ENCODE measurements at regions not wholly inside any gene's neighbourhood (a gene's known extent, or its start where the extent isn't known, plus 50 kb on each side); places are given as distances from the start of the nearest gene placed in this dataset.

DNA sequence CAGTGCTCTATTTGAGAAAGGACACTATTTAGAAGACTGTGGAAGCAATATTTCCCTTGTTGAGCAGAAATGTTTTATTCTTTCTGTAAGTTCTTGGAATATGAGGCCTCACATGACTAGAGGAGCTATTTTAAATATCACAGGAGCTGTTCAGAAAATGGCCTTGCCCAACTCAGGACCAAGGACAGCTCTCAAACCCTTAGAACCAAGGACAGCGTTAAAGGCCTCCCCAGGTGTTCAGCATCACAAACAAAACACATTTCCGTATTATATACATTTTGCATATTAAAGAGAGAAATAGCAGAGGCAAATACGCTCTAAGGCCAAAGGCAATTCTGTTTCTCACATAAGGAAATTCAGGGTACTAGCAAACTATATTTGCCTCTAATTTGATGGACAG is 631.4 kb downstream of the CDH26 start:
- DNase-seq = no peak

DNA sequence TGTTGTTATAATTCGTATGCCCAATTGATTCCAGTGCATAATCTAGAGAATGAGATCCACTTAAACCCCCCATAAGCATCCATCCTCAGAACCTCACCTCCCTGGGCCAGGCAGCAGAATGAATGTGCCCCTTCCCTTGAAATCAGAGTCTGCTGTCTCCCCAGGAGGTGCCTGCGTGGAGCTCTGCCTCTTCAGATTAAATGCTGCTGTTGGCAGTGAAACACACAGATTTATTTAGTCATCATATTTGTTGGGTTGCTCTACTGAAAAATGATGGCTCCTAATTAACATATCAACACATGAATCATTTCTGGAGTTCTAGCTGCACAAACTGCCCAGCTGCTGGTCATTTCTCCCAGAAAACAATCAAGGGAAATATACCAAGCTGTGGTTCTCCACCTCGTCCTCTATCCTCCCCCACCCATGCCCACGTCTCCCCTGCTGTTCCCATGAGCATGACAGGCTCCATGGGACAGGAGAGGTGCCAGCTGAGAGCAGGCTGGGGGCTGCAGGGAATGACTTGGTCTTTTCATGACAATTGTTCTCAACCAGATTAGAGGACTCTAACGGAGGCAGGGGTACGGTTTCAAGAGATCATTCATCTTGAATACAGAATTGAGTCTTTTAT is 633.1 kb downstream of the CDH26 start:
- no peak for DNase-seq

DNA sequence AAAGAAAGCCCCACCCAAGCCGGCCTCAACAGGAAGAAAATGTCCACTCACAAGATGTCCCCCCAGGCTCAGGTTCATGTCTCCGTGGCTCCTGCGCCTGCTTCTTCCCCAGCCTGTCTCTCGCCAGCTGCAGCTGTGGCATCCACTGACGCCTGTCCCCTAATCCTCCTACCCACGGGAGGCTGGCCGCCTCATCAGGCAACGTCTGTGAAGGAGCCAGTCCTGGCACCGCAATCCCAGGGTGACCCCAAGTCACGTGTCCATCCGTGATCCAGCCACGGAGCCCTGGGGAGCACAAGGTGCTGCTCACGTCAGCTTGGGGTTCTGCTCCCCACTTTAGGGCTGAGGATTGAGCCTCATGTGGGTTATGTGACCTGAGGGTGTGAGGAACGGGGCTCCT is 640.3 kb downstream of the CDH26 start:
- DNase-seq = no peak

DNA sequence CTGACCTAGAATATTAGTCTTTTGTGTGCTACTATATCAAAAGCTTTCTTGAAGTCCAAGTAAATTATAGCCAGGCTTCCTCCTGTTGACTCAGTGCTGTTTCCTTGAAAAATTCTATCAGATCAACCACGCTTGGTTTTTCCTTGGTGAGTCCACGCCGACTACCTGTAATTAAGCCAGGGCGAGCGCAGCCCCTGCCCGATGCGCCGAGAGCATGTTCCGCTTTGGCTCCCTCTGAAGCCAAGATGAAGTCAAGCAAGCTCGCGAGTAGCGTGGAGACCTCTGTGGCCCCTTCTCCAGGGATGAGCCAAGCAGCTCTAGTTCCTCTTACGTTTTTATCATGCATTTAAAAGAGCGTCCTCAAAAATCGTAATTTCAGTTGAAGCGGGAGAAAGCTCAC is 641.2 kb downstream of the CDH26 start:
- no peak for DNase-seq

DNA sequence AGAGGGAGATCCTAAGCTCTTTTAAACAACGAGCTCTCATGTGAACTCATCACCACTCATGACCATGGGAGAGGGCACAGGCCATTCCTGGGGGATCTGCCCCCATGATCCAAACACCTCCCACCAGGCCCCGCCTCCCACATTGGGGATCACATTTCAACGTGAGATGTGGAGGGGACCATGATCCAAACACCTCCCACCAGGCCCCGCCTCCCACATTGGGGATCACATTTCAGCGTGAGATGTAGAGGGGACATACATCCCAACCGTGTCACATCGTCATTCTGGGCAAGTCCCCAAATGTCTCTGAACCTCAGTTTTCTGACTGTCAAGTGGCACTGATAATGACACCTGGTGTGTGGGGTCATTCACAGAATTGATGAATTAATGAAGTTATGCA is 641.8 kb downstream of the CDH26 start:
- no peak for DNase-seq

DNA sequence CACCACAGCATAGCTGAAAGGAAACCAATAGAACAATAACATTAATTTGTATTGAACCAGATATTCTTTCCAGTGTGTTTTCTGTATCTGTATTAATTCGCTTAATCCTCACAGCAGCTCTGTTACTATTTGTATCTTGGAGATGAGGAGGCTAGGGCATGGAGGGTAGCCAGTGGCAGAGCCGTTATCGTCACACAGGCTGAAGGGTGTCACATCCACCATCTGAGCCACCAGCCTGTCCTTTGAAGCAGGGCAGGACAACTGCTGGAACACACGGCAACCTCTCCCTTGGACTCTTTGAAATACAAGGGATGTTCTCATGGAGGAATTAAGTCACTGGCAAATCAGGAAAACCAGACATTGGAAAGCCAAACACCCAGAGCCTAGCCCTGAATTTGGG is 628.0 kb upstream of the CDH4 start:
- DNase-seq = no peak

DNA sequence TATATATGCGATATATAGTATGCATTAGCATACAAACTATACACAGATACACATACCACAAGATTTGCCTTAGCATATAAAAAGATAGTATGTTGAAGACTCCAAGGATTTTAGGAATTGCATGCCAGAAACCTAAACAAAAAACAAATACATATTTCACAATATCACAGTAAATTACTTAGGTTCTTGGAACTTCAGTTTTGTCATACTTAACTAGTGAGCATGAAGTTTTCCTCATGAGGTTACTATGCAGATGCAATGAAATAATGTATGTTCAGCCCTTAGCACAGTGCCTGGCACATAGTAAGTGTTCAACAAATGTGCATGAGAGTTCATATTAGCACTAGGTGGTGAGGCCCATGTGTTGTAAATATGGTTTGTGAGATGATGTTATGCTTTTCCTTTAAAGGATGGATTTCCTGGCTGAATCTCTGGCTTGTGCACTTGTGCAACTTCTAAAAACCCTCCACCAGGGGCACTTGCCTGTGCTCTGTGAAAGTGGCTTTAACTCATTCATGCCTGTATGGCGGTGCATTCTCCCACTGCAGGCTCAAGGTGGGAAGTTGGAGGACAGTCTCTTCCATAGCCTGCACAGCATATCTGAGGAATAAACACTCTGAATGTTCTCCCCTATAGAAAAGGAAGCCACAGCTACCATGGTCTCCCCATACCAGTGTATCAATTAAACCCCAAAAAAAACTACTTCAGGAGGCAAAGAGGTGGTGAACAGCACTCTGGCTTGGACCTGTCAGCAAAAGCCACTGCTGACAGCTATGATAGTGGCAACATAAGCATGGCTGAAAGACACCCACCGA is 624.1 kb upstream of the CDH4 start:
- DNase-seq = no peak

DNA sequence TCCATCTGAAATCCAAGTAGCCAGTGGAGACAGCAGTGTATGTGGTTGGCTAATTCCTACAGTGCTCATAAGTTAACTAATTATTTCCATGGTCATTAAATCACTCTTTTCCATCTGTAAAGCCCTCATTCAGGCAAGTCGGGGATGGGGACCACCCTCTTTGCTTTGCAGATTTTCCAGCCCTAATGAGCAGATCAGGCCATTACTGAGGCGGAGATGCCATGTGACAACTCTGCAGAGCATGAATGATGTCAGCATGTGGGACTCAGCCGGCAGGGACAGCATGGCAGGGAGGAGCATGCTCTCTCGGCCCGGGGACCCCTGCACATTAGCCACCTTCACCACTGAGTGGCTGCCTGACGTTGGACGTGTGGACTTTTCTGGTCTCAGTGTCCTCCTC is 623.3 kb upstream of the CDH4 start:
- DNase-seq = no peak

DNA sequence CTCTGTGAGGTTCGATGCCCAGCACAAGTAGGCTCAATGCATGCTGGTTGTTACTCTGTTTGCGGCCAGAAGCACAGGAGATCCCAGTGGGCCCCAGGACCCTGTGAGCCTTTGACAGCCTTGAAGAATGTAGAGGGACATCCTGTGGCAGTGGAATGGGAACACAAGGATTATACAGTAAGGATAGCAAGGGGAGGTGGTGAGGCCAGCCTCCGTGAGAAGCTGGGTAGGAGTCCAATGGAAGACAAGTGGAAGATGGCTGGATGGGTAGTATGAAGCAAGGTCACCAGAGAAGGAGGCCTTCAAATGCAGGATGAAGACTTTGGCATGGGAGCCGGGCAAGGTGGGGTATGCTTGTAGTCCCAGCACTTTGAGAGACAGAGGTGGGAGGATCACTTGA is 622.9 kb upstream of the CDH4 start:
- DNase-seq = no peak

DNA sequence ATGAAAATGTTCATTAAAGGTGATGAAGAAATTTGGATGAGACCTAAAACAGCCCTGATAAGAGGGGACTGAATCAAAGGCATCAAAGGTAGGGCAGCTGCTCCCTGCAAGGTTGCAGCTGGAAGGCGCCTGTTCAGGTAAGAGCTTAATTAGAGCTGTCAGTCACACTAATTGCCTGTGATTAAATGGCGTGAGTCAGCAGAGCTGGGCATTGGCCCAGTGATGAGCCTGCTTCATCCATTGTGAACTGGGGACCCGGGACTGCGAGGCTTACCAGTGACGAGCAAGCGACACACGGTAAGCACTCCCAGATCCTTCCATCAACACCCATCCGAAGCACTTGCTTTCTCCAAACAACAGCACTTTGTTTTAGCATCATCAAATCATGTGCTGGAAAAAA is 621.5 kb upstream of the CDH4 start:
- peak; percentile 81 for DNase-seq

DNA sequence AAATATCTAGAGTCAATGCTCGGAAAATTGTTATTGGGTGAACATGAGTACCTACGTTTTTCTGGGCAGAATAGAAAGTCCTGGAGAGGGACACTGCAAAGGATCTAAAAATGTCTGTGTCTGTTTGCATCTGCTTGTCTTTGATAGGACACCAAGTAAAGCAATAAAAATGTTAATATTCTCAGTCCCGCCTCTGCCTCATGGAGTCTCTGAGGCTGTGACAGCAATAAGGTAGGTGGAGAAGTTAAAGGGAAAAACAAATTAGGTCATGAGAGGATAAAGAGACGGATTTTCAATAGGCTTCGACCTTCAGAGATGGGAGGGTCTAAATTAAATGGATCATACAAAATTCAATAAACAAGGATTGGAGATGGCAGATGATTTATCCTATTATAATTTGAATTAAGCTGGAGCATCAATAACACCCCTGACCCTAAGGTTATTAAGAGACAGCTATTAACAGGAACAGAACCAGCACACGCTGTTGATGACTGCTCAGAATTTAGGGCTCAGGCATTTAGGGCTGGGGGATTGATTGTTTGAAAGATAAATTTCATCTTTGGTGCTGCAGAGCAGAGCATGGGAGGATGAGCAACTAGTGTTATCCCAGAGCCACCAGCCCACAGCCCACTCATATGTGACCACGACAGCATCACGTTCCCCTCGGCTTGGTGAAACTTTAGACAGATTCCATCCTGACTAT is 620.3 kb upstream of the CDH4 start:
- no peak for DNase-seq

DNA sequence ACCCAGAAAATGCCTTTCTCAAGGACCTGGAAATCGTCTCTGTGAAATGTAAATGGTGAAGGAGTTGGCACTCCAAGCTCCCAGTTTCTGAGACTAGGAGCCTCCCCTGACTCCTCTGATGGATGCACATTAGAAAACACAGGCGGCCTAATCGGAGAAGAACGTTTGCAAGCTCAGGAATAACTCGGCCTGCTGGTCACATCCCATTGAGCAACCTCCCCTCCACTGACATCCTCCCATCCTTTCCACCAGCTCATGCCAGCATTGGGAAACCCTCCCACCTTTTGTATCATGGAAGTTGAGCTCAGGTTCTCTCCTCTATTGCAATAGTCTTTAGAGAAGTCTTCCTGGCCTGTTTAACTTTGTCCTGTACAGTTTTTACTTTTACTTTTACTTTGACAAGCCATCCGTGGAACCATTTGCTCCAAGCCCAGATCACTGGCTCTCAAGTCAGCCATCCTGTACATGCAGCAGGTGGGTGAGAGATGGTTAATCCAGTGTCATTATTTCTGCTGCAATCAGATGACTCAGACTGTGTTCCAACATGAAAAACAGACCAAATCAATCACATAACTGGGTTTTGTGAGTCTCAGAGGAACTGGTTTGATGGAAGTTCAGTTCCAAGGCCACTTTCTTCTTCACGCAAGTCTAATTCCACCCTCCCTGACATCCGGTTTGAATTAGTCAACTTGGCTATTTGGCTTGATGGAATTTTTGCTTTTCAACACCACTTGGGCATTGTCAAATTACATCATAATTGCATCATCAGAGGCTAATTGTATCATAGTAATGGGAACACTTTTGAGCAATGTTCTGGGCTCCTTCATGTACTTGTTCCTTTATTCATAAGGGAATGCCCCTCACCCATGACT is 619.4 kb upstream of the CDH4 start:
- DNase-seq = no peak

DNA sequence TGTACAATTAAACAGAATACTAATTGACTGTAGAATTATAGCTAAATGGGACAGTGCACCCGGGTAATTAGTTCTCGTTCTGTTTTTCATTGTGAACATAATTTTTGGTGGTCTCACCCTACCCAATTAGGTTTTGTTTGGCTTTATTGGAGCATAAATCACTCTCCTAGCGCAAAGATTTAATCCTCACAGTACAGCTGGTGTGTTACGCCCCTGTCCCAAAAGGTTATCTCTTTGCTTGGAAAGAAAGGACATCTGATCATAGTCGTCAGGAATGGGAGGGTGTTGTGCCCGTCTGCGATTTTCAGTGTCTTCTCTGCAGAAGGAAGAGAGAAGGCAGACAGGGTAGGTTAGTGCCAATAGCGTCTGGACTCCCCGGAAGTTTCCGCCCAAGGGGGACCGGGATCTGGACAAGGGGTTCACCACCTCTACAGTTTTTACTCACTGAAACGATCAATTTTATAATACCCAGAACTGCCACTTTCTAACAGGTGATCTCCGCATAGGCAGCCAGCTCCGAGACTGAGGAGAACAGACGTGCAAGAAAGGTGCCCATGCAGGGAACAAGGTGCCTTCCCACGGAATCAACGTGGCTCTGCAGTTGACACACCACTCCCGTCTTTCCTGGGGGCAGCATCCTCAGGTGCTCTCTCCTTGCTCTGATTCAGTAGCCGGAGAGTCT is 617.4 kb upstream of the CDH4 start:
- DNase-seq = no peak

DNA sequence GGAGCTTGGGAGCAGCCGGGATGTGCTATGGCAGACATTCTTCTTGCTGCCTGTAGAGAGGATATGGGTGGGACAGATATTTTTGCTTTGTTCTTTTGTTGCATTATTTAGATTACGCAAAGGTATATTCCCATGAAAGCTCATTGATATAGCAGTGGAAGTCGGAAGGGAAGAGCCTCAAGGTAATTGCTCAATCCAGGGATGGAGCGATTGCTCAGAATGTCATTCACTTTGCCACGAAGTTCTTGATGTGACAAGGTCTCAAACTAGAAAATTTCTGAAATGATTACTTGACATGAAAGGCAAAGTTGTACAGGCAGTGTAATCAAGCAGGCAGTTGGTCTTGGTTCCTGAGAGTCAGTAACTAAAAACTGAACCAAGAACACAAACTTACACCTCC is 615.6 kb upstream of the CDH4 start:
- DNase-seq = no peak

DNA sequence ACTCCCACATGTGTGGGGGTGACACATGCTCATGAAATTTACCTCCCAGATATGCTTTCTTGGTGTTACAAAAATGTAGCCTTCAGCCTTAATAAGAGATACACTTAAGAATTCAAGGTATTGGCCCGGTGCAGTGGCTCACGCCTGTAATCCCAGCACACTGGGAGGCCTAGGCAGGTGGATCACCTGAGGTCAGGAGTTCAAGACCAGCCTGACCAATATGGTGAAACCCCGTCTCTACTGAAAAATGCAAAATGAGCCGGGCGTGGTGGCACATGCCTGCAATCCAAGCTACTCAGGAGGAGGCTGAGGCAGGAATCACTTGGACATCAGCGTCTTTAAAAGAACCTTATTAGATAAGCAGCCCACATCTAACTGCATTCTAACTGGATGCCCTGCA is 614.3 kb upstream of the CDH4 start:
- no peak for DNase-seq

DNA sequence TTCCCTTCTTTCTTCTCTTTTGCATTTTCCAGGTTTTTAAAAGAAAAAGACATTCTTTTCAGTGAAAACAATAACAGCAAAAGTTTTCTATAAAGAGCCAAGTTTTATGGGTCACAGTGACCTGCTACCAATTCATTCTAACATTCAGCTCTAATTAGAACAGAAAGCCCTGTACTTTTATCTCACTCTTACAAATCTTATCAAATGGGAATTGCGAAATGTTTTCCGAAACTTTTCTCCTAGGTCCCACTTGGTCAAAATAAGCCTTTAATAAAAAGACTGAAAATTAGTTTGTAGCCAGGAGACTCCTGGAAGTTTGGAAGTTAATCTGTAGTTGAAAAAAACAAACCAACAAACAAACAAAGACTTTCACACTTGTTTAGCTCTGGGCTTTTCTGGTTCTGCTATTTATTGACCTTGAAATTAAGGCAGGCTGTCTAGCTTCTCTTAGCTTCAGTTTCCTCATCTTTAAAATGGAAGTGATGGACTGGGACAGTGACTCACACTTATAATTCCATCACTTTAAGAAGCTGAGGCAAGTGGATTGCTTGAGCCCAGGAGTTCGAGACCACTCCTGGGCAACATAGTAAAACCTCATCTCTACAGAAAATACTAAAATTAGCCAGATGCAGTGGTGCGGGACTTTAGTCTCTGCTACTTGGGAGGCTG is 613.5 kb upstream of the CDH4 start:
- DNase-seq = no peak

DNA sequence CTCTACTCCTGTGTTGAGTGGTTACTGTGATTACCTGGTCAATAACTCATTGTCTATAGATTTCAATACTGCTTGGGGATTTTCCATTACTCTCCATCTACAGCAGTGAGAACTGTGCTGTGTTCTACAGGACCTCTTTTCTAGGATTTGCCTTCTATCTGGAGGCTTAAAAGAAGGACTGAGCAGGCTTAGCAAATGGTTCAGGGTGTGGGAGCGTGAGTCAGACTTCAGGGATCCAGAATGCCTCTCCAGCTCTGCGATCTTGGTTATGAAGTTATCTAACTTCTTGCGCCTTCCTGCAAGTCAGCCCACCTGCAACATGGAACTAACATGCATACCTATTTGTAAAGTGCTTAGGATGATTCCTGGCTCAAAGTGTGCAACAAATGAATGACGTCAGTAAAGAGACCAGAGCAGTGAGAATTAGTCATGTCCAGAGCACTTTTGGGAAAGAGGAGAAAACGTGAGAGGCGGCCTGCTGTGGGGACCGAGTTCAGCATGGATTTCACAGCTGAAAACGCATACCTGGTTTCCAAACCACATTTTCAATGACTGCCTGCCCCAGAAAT is 610.1 kb upstream of the CDH4 start:
- no peak for DNase-seq

DNA sequence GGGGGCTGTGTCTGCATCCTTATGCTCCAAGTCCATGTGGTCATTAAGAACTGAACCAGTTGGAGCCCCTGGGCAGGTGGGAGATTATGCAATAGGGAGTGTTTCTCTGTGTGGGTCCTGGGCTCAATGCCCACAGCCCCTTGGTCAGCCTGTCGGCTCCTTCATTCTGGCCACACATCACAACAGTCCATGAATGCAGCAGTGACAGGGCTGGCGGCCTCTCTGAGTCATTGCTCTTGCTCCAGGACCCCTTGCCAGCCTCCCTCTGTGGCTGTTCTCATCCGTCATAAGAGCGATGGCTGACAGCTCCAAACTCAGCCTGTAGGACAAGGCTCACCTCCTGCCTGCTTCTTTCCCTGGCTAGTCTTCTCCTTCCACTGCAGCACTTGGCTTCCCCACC is 609.5 kb upstream of the CDH4 start:
- no peak for DNase-seq

DNA sequence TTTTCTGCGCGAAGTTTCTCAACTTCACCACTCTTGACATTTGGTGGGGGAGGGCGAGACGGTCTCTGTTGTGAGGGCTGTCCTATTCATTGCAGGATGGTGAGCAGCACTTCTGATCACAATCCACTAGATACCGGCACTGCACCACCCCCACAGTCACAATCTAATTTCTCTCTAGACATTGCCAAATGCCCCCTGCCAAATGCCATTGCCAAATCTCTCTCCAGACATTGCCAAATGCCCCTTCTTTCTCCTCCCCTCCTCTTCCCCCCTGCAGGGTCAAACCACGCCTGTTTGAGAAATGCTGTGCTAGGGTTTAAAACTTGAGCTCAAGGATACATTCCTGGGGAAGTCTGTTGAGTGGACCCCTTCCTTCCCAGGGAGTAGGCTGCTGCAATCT is 603.5 kb upstream of the CDH4 start:
- no peak for DNase-seq

DNA sequence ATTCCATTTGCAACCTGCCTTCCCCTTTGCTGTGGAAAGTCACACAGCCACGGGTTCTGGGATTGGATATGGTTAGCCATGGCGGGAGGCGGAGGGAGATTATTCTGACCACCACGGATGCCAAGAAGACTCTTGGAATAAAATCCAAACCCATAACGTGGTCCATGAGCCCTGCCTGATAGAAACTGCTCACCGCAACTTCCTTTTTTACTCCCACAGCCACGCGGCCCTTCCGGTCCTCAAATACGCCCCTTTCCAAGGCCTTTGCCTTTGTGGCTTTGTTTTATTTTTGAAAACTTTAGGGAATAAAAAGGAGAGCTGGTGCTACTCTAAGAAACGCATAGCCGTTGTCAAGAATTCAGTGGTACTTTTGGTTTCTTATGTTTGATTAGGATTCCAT is 602.5 kb upstream of the CDH4 start:
- DNase-seq = no peak

DNA sequence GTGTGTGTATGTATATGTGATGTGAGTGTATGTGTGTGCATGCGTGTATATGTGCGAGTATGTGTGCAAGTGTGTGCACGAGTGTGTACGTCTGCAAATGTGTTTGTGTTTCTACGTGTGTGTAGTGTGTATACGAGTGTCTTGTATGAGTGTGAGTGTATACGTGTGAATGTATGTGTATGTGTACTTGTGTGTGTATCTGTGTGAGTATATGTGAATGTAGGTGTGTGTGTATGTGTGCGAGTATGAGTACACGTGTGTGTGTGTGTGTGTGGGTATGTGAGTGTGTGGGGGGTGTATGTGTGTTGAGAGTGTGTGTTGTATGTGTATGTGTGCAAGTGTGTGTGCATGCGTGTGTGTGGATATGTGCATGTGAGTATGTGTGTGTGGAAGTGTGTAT is 602.0 kb upstream of the CDH4 start:
- no peak for DNase-seq

DNA sequence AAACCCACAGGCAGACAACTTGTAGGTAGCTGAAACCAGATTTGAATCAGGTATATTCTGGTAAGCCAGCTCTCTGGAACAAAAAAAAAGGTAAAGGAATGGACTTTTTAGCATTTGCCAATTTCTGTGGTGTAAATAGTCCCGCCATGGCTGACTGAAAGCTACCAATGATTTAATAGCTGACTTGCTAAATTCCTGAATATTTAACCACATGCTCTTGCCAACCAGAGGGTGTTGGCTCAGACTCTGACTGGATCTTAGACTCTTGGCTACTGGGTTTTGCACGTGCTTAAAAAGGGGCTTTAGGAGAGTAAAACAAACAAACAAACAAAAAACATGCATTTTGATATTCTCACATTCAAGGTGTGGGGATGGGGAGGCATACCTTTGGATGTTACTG is 600.0 kb upstream of the CDH4 start:
- DNase-seq = no peak
